ENCODE measurements at regions not wholly inside any gene's neighbourhood (a gene's known extent, or its start where the extent isn't known, plus 50 kb on each side); places are given as distances from the start of the nearest gene placed in this dataset.

DNA sequence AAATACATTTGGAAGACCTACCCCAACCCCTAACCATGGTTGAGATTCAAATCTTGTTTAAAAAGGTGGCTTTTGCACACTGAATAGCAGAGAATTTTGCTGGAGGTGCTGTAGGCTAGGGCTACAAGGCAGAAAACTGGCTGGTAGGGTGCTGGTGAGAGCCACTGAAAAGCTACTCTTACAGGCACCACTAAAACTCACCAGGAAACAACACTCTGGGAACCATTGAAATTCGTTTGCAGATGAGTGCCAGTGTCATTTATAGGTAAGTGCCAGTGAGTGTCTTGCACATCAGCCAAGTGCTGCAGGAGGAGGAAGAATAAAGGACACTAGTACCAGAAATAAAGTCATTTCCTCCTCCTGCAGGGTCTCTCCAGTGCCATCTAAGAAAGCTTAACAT is 610.2 kb downstream of the ZNF385D start:
- Histone ChIP-seq H3K27ac (no peak overlapping the region), H3K4me3 (no peak overlapping the region), H3K27me3 (no peaks in the 10 kb centered on the region), H3K4me1 (no peaks in the 10 kb centered on the region), H3K36me3 (no peaks in the 10 kb centered on the region), H3K9me3 (no peaks in the 10 kb centered on the region)
- DNase-seq, result no peak
- TF ChIP-seq POLR2A (IDR thresholded peaks at IDR 0.05), result no peak
- TF ChIP-seq, protein P1, sequence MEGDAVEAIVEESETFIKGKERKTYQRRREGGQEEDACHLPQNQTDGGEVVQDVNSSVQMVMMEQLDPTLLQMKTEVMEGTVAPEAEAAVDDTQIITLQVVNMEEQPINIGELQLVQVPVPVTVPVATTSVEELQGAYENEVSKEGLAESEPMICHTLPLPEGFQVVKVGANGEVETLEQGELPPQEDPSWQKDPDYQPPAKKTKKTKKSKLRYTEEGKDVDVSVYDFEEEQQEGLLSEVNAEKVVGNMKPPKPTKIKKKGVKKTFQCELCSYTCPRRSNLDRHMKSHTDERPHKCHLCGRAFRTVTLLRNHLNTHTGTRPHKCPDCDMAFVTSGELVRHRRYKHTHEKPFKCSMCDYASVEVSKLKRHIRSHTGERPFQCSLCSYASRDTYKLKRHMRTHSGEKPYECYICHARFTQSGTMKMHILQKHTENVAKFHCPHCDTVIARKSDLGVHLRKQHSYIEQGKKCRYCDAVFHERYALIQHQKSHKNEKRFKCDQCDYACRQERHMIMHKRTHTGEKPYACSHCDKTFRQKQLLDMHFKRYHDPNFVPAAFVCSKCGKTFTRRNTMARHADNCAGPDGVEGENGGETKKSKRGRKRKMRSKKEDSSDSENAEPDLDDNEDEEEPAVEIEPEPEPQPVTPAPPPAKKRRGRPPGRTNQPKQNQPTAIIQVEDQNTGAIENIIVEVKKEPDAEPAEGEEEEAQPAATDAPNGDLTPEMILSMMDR (IDR thresholded peaks at IDR 0.05), result no peak

- Histone ChIP-seq H3K27ac (no peak overlapping the region), H3K36me3 (no peaks in the 10 kb centered on the region), H3K4me1 (no peaks in the 10 kb centered on the region), H3K4me3 (no peak overlapping the region), H3K9me3 (no peaks in the 10 kb centered on the region), H3K27me3 (no peaks in the 10 kb centered on the region)
- DNase-seq, result no peak
- no peak for TF ChIP-seq POLR2A (IDR thresholded peaks at IDR 0.05)
- TF ChIP-seq, protein P1 (IDR thresholded peaks at IDR 0.05), result no peak
Observed at GRCh38 chr3:21138085-21138484, 612.9 kb downstream of the ZNF385D start.

DNA sequence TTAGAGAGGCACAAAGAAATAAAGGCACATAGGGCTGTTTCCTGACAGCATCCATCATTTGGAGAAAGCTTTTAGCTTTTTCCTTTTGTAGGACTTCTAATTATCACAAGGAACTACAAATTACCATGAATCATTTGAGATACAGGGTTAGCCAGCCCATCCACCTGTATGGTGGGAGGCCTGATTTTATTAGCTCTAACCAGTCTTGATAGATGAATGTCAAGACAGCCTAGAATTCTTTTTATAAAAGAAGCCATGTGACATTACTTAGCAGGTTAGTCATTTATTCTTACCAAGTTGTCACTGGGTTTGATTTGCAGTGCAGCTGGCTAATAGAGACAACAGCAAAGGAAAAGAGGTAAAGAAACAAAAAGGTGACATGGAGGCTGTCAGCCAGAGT is 618.1 kb downstream of the ZNF385D start:
- no peak for DNase-seq
- H3K4me1 ChIP-seq, result no peaks in the 10 kb centered on the region
- no peak overlapping the region for H3K4me3 ChIP-seq
- no peak overlapping the region for H3K27ac ChIP-seq
- TF ChIP-seq, protein P1 (IDR thresholded peaks at IDR 0.05), result no peak
- TF ChIP-seq POLR2A (IDR thresholded peaks at IDR 0.05), result no peak
- H3K9me3 ChIP-seq, result no peaks in the 10 kb centered on the region
- H3K27me3 ChIP-seq, result no peaks in the 10 kb centered on the region
- no peaks in the 10 kb centered on the region for H3K36me3 ChIP-seq

DNA sequence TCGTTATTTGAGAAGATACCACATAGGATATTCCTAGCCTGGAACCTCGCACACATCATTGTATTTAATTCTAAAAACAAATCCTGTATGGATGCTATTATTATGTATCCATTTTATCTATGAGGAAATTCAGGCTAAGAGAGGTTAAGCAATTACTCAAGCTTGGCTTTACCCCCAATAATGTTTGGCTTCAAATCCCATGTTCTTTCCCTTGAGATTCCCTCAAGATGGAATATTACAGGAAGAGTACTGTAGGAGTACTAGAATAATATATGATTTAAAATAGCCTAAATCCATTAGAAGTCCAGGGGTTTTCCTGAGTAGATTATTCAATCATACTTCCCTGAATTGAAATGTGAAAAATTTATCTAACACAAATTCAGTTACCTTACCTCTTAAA is 630.2 kb downstream of the ZNF385D start:
- Histone ChIP-seq H3K27ac (no peak overlapping the region), H3K4me3 (no peak overlapping the region), H3K27me3 (no peaks in the 10 kb centered on the region), H3K4me1 (no peaks in the 10 kb centered on the region), H3K9me3 (peaks cover 0 to 6% (median 0%) of the 10 kb centered on the region in 4 donors), H3K36me3 (no peaks in the 10 kb centered on the region)
- DNase-seq, result no peak
- no peak for TF ChIP-seq POLR2A (IDR thresholded peaks at IDR 0.05)
- TF ChIP-seq, protein P1 (IDR thresholded peaks at IDR 0.05), result no peak

DNA sequence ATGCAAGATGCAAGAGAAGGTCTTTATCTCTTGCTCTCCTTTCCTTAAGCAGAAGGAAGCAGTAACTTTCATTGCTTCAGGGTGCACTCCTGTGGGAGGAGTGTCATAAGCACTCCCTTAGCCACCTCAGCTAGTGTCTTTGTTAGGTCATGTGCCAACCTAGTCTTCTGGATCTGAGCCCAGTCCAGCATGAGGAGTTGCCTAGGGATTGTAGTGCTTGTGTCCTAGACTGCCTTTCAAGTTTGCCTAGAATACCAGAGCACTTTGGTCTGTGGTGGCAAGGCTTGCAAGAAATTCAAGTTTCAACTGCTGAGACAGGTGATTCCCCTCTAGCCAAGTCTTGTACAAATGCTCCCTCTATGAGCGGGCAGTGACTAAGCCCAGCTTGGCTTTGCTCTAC is 633.6 kb downstream of the ZNF385D start:
- Histone ChIP-seq H3K27me3 (no peaks in the 10 kb centered on the region), H3K4me3 (no peak overlapping the region), H3K4me1 (no peaks in the 10 kb centered on the region), H3K9me3 (peaks cover 0 to 3% (median 0%) of the 10 kb centered on the region in 4 donors), H3K36me3 (no peaks in the 10 kb centered on the region), H3K27ac (no peak overlapping the region)
- DNase-seq, result no peak
- TF ChIP-seq, protein P1 (IDR thresholded peaks at IDR 0.05), result no peak
- TF ChIP-seq POLR2A (IDR thresholded peaks at IDR 0.05), result no peak

- DNase-seq, result no peak
- Histone ChIP-seq H3K27me3 (no peaks in the 10 kb centered on the region), H3K9me3 (no peaks in the 10 kb centered on the region), H3K36me3 (no peaks in the 10 kb centered on the region), H3K4me1 (no peaks in the 10 kb centered on the region), H3K4me3 (no peak overlapping the region), H3K27ac (no peak overlapping the region)
- TF ChIP-seq, protein P1 (IDR thresholded peaks at IDR 0.05), result no peak
- TF ChIP-seq POLR2A (IDR thresholded peaks at IDR 0.05), result no peak
Observed at GRCh38 chr3:21109056-21109455, 642.0 kb downstream of the ZNF385D start.

Data from Peyer's patch (tissue), 4 donors.